BJ (cell line): ENCODE measurements at regions not wholly inside any gene's neighbourhood (a gene's known extent, or its start where the extent isn't known, plus 50 kb on each side); places are given as distances from the start of the nearest gene placed in this dataset.

Source experiments
- CTCF ChIA-PET: fragments of 350-600 bp; formaldehyde crosslinking; extraction: SDS; loops from one replicate; lab custom pipeline; 2021; ENCODE audit warnings: antibody characterized with exemption, inconsistent platforms; lab: Yijun Ruan, JAX
- POLR2A ChIA-PET: fragments of 300-600 bp; sonication (Branson Sonifier 250); formaldehyde crosslinking; extraction: SDS; loops from one replicate; lab custom pipeline; 2021; ENCODE audit warnings: antibody characterized with exemption; lab: Charles Lee
- DNase-seq: peaks from one replicate; pipeline ENCODE4 v3.0.0-alpha.2; 2011; ENCODE audit warnings: low read depth
- H3K27me3 ChIP-seq: 2 replicates; pipeline ENCODE4 v1.6.0; 2011; ENCODE audit warnings: low read length; ENCODE audit not compliant: control insufficient read depth, insufficient read depth
- H3K36me3 ChIP-seq: 2 replicates; pipeline ENCODE4 v1.5.1; 2011; ENCODE audit warnings: low read length; ENCODE audit not compliant: control insufficient read depth, insufficient read depth
- H3K4me3 ChIP-seq: 2 replicates; pipeline ENCODE4 v1.5.1; 2011; ENCODE audit warnings: low read depth, mild to moderate bottlenecking, control low read depth, low read length
- CTCF ChIP-seq: IDR thresholded peaks from 2 replicates; pipeline ENCODE4 v1.5.1; 2011; ENCODE audit warnings: low read depth, mild to moderate bottlenecking, control low read depth, inconsistent platforms, low read length, moderate library complexity; ENCODE audit not compliant: insufficient read depth

GRCh38 chr12:115771601-115772000, 505.9 kb downstream of the MED13L start:
- TF ChIP-seq CTCF: no peak
- H3K36me3 ChIP-seq: no peaks in the 10 kb centered on the region
- ChIA-PET CTCF (interaction anchor here (0.7 to 1.5 kb wide), 11 partner anchors 10 to 1109 kb away, joined by 3 to 7 read pairs (median 3); no protein-coding TSS in a partner anchor), POLR2A (no interaction called here)
- no peak for DNase-seq
- no peak overlapping the region for H3K4me3 ChIP-seq
- no peaks in the 10 kb centered on the region for H3K27me3 ChIP-seq

- POLR2A ChIA-PET: no interaction called here
- DNase-seq: no peak
- no peak overlapping the region for H3K4me3 ChIP-seq
- TF ChIP-seq CTCF: peak; percentile 51
- CTCF ChIA-PET: interaction anchor here (0.7 to 1.5 kb wide), 12 partner anchors 11 to 1108 kb away, joined by 3 to 7 read pairs (median 3); no protein-coding TSS in a partner anchor
- no peaks in the 10 kb centered on the region for H3K27me3 ChIP-seq
- no peaks in the 10 kb centered on the region for H3K36me3 ChIP-seq
Measured at GRCh38 chr12:115771065-115771464, 506.4 kb downstream of the MED13L start.

GRCh38 chr12:115770643-115771042, 506.9 kb downstream of the MED13L start:
- no peak for DNase-seq
- Histone ChIP-seq H3K4me3 (no peak overlapping the region), H3K27me3 (no peaks in the 10 kb centered on the region), H3K36me3 (no peaks in the 10 kb centered on the region)
- POLR2A ChIA-PET: no interaction called here
- TF ChIP-seq CTCF: no peak
- CTCF ChIA-PET: interaction anchor here (0.7 to 1.5 kb wide), 8 partner anchors 11 to 1108 kb away, joined by 3 to 7 read pairs (median 4); no protein-coding TSS in a partner anchor

GRCh38 chr12:115767916-115768315, 509.6 kb downstream of the MED13L start:
- POLR2A ChIA-PET: no interaction called here
- CTCF ChIA-PET: no interaction called here

More at GRCh38 chr12:115767916-115768315, 509.6 kb downstream of the MED13L start:
- DNase-seq: no peak
- TF ChIP-seq CTCF: no peak
- no peak overlapping the region for H3K4me3 ChIP-seq
- no peaks in the 10 kb centered on the region for H3K36me3 ChIP-seq
- H3K27me3 ChIP-seq: no peaks in the 10 kb centered on the region
